WTC11 (cell line): ENCODE measurements at regions not wholly inside any gene's neighbourhood (a gene's known extent, or its start where the extent isn't known, plus 50 kb on each side); places are given as distances from the start of the nearest gene placed in this dataset.

Experiments
- ATAC-seq: fragments of 200-7000 bp; cut with Tn5 transposase; 2 replicates; pipeline ENCODE4 v1.10.0; 2021; ENCODE audit warnings: mild to moderate bottlenecking, moderate library complexity
- CTCF ChIA-PET: fragments of 300-600 bp; sonication (Branson Sonifier 250); formaldehyde crosslinking; loops from one replicate; lab custom pipeline; 2021; ENCODE audit warnings: antibody characterized with exemption; lab: Charles Lee
- POLR2A ChIA-PET: fragments of 350-600 bp; sonication (Branson Sonifier 250); formaldehyde crosslinking; loops from one replicate; lab custom pipeline; 2021; ENCODE audit warnings: antibody characterized with exemption; lab: Charles Lee
- DNase-seq: peaks from one replicate; pipeline ENCODE4 v3.0.0; 2021; ENCODE audit warnings: low spot score
- H3K27ac Mint-ChIP-seq: 2 replicates; pipeline ENCODE4 v1.8.0; 2021; ENCODE audit warnings: mixed read lengths
- H3K27me3 Mint-ChIP-seq: 2 replicates; pipeline ENCODE4 v1.8.0; 2021; ENCODE audit warnings: low read depth, mild to moderate bottlenecking, moderate library complexity, mixed read lengths
- H3K36me3 Mint-ChIP-seq: 2 replicates; pipeline ENCODE4 v1.8.0; 2021; ENCODE audit warnings: mixed read lengths
- H3K4me1 Mint-ChIP-seq: 2 replicates; pipeline ENCODE4 v1.8.0; 2022; ENCODE audit warnings: mixed read lengths
- H3K4me3 Mint-ChIP-seq: 2 replicates; pipeline ENCODE4 v1.8.0; 2021; ENCODE audit warnings: mild to moderate bottlenecking, moderate library complexity, mixed read lengths
- H3K9me3 Mint-ChIP-seq: 2 replicates; pipeline ENCODE4 v1.8.0; 2021; ENCODE audit warnings: mixed read lengths
- CBFB ChIP-seq: sonication (generic); formaldehyde crosslinking; IDR thresholded peaks from 2 replicates; pipeline ENCODE4 v1.8.1; 2022; ENCODE audit warnings: mild to moderate bottlenecking, low read depth, missing genetic modification reagents
- E2F5 ChIP-seq: sonication (generic); formaldehyde crosslinking; IDR thresholded peaks from 2 replicates; pipeline ENCODE4 v1.8.1; 2022; ENCODE audit warnings: mild to moderate bottlenecking, moderate library complexity, missing genetic modification reagents
- FOXP1 ChIP-seq: sonication (generic); formaldehyde crosslinking; IDR thresholded peaks from 2 replicates; pipeline ENCODE4 v1.8.0; 2022; ENCODE audit warnings: missing genetic modification reagents, mild to moderate bottlenecking, moderate library complexity, borderline replicate concordance
- FOXP4 ChIP-seq: sonication (generic); formaldehyde crosslinking; IDR thresholded peaks from 2 replicates; pipeline ENCODE4 v1.8.0; 2022; ENCODE audit warnings: mild to moderate bottlenecking, missing genetic modification reagents
- GTF2I ChIP-seq: fragments of 250-450 bp; sonication (Bioruptor Pico); conservative IDR thresholded peaks from 2 replicates; pipeline ENCODE4 v1.4.0; 2021; ENCODE audit warnings: mild to moderate bottlenecking
- JUN ChIP-seq: sonication (generic); formaldehyde crosslinking; IDR thresholded peaks from 2 replicates; pipeline ENCODE4 v1.8.0; 2023; ENCODE audit warnings: mild to moderate bottlenecking, missing genetic modification reagents
- MLX ChIP-seq: sonication (generic); formaldehyde crosslinking; IDR thresholded peaks from 2 replicates; pipeline ENCODE4 v1.8.1; 2023; ENCODE audit warnings: mild to moderate bottlenecking, missing genetic modification reagents, moderate library complexity
- NFATC4 ChIP-seq: fragments of 250-450 bp; sonication (Bioruptor Pico); IDR thresholded peaks from 2 replicates; pipeline ENCODE4 v1.9.0; 2021; ENCODE audit warnings: mild to moderate bottlenecking
- NFYB ChIP-seq: sonication (generic); formaldehyde crosslinking; conservative IDR thresholded peaks from 2 replicates; pipeline ENCODE4 v1.8.0; 2022; ENCODE audit warnings: low read depth, missing genetic modification reagents
- NR1H2 ChIP-seq: sonication (generic); formaldehyde crosslinking; IDR thresholded peaks from 2 replicates; pipeline ENCODE4 v1.9.0; 2021; ENCODE audit warnings: mild to moderate bottlenecking, moderate library complexity, missing genetic modification reagents
- NR2C2 ChIP-seq: sonication (generic); formaldehyde crosslinking; IDR thresholded peaks from 2 replicates; pipeline ENCODE4 v1.8.0; 2022; ENCODE audit warnings: mild to moderate bottlenecking, missing genetic modification reagents
- RELA ChIP-seq: sonication (generic); formaldehyde crosslinking; IDR thresholded peaks from 2 replicates; pipeline ENCODE4 v1.8.1; 2022; ENCODE audit warnings: missing genetic modification reagents, mild to moderate bottlenecking, borderline replicate concordance
- ZNF121 ChIP-seq: sonication (generic); formaldehyde crosslinking; IDR thresholded peaks from 2 replicates; pipeline ENCODE4 v1.8.0; 2023; ENCODE audit warnings: missing genetic modification reagents
- ZNF232 ChIP-seq: sonication (generic); formaldehyde crosslinking; IDR thresholded peaks from 2 replicates; pipeline ENCODE4 v1.8.0; 2022; ENCODE audit warnings: mild to moderate bottlenecking, missing genetic modification reagents
- ZNF671 ChIP-seq: fragments of 250-450 bp; sonication (Bioruptor Pico); IDR thresholded peaks from 2 replicates; pipeline ENCODE4 v1.8.0; 2021; ENCODE audit warnings: mild to moderate bottlenecking
- TF ChIP-seq, protein P1 (sequence below): sonication (generic); formaldehyde crosslinking; IDR thresholded peaks from 2 replicates; pipeline ENCODE4 v1.8.0; 2022; ENCODE audit warnings: mild to moderate bottlenecking, missing genetic modification reagents
- TF ChIP-seq, protein P2 (sequence below): fragments of 250-450 bp; sonication (Bioruptor Pico); IDR thresholded peaks from 2 replicates; pipeline ENCODE4 v1.9.0; 2021; ENCODE audit warnings: mild to moderate bottlenecking
- TF ChIP-seq, protein P3 (sequence below): fragments of 250-450 bp; sonication (Bioruptor Pico); conservative IDR thresholded peaks from 2 replicates; pipeline ENCODE4 v1.9.0; 2021; ENCODE audit warnings: mild to moderate bottlenecking
- TF ChIP-seq, protein P4 (sequence below): sonication (generic); formaldehyde crosslinking; conservative IDR thresholded peaks from 2 replicates; pipeline ENCODE4 v1.8.1; 2022; ENCODE audit warnings: mild to moderate bottlenecking, missing genetic modification reagents
- TF ChIP-seq, protein P5 (sequence below): fragments of 250-450 bp; sonication (Bioruptor Pico); IDR thresholded peaks from 2 replicates; pipeline ENCODE4 v1.9.0; 2021; ENCODE audit warnings: mild to moderate bottlenecking
- TF ChIP-seq, protein P6 (sequence below): sonication (generic); formaldehyde crosslinking; IDR thresholded peaks from 2 replicates; pipeline ENCODE4 v1.8.0; 2023; ENCODE audit warnings: missing genetic modification reagents
- TF ChIP-seq, protein P7 (sequence below): sonication (generic); formaldehyde crosslinking; IDR thresholded peaks from 2 replicates; pipeline ENCODE4 v1.8.0; 2022; ENCODE audit warnings: missing genetic modification reagents

DNA sequence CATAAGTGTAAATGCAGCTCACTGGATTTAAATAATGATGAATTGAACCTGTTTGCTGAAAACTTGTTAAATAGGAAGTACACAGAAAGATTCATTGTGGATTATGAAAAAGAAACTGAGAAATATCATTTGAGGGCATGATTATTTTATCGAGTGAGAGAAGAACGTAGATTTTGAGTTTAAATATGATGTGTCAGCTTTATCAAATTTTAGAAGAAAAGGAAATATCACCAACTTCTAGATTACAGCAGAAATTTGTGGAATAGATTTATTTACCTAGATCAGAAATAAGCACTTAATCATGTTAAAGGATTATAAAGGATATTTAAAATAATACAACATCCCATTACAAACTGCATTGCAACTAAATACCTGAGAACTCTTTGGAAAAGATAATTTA, 315.5 kb downstream of the ZPLD1 start:
- Mint-ChIP-seq H3K27me3 (no peaks in the 10 kb centered on the region), H3K9me3 (no peaks in the 10 kb centered on the region), H3K27ac (no peak overlapping the region), H3K36me3 (no peaks in the 10 kb centered on the region), H3K4me3 (no peak overlapping the region), H3K4me1 (peaks cover 40% of the 10 kb centered on the region)
- ChIA-PET CTCF (no interaction called here), POLR2A (no interaction called here)
- TF ChIP-seq ZNF671 (CRISPR knock-in tag): no peak
- no peak for TF ChIP-seq E2F5
- TF ChIP-seq, protein P1, sequence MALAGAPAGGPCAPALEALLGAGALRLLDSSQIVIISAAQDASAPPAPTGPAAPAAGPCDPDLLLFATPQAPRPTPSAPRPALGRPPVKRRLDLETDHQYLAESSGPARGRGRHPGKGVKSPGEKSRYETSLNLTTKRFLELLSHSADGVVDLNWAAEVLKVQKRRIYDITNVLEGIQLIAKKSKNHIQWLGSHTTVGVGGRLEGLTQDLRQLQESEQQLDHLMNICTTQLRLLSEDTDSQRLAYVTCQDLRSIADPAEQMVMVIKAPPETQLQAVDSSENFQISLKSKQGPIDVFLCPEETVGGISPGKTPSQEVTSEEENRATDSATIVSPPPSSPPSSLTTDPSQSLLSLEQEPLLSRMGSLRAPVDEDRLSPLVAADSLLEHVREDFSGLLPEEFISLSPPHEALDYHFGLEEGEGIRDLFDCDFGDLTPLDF (CRISPR knock-in tag): no peak
- TF ChIP-seq, protein P2, sequence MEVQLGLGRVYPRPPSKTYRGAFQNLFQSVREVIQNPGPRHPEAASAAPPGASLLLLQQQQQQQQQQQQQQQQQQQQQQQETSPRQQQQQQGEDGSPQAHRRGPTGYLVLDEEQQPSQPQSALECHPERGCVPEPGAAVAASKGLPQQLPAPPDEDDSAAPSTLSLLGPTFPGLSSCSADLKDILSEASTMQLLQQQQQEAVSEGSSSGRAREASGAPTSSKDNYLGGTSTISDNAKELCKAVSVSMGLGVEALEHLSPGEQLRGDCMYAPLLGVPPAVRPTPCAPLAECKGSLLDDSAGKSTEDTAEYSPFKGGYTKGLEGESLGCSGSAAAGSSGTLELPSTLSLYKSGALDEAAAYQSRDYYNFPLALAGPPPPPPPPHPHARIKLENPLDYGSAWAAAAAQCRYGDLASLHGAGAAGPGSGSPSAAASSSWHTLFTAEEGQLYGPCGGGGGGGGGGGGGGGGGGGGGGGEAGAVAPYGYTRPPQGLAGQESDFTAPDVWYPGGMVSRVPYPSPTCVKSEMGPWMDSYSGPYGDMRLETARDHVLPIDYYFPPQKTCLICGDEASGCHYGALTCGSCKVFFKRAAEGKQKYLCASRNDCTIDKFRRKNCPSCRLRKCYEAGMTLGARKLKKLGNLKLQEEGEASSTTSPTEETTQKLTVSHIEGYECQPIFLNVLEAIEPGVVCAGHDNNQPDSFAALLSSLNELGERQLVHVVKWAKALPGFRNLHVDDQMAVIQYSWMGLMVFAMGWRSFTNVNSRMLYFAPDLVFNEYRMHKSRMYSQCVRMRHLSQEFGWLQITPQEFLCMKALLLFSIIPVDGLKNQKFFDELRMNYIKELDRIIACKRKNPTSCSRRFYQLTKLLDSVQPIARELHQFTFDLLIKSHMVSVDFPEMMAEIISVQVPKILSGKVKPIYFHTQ (CRISPR knock-in tag): no peak
- no peak for TF ChIP-seq RELA (CRISPR knock-in tag)
- TF ChIP-seq NR1H2: no peak
- TF ChIP-seq GTF2I (CRISPR knock-in tag): no peak
- TF ChIP-seq, protein P3, sequence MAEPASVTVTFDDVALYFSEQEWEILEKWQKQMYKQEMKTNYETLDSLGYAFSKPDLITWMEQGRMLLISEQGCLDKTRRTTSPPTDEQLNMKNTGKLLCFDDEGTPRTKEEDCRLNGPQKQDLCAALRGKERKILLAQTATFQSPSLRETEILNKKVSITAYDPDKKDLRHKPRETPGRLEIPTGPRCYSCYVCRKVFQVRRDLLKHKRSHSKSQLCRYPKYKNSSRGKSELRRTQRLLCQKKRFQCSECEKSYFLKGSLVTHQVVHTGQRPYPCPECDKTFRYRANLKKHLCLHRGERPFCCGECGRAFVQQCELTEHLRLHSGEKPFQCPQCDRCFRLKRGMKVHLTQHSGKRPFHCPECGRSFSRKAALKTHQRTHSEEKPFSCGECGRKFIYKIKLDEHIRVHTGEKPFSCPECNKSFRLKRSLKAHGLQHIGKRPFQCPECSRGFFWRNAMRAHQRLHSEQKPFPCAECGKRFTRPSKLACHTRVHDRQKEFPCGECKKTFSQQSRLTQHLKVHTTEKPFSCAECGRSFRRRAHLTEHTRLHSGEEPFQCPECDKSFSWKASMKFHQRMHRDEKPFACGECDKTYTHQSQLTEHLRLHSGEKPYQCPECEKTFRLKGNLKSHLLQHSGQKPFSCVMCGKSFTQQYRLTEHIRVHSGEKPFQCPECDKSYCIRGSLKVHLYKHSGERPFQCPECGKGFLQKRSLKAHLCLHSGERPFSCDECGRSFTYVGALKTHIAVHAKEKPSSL (CRISPR knock-in tag): no peak
- TF ChIP-seq NR2C2 (CRISPR knock-in tag): no peak
- no peak for TF ChIP-seq FOXP4 (CRISPR knock-in tag)
- no peak for TF ChIP-seq FOXP1 (CRISPR knock-in tag)
- TF ChIP-seq MLX: no peak
- TF ChIP-seq NFATC4: no peak
- TF ChIP-seq, protein P4, sequence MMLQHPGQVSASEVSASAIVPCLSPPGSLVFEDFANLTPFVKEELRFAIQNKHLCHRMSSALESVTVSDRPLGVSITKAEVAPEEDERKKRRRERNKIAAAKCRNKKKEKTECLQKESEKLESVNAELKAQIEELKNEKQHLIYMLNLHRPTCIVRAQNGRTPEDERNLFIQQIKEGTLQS: no peak
- TF ChIP-seq ZNF121 (CRISPR knock-in tag): no peak
- DNase-seq (no peak), ATAC-seq (no peak)

- H3K27me3 Mint-ChIP-seq: no peaks in the 10 kb centered on the region
- peaks cover 33% of the 10 kb centered on the region for H3K4me1 Mint-ChIP-seq
- no peak overlapping the region for H3K4me3 Mint-ChIP-seq
- 0 out of 2 replicates have a peak, but pooled peaks cover 2% of the 10 kb centered on the region for H3K9me3 Mint-ChIP-seq
- ChIA-PET CTCF (no interaction called here), POLR2A (no interaction called here)
- ATAC-seq: no peak
- no peak overlapping the region for H3K27ac Mint-ChIP-seq
- H3K36me3 Mint-ChIP-seq: no peaks in the 10 kb centered on the region
- no peak for DNase-seq
- TF ChIP-seq ZNF232 (CRISPR knock-in tag) (no peak), ZNF671 (CRISPR knock-in tag) (no peak), CBFB (CRISPR knock-in tag) (no peak), NFYB (no peak), JUN (CRISPR knock-in tag) (no peak)
- TF ChIP-seq, protein P5, sequence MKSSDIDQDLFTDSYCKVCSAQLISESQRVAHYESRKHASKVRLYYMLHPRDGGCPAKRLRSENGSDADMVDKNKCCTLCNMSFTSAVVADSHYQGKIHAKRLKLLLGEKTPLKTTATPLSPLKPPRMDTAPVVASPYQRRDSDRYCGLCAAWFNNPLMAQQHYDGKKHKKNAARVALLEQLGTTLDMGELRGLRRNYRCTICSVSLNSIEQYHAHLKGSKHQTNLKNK: no peak
- TF ChIP-seq, protein P6, sequence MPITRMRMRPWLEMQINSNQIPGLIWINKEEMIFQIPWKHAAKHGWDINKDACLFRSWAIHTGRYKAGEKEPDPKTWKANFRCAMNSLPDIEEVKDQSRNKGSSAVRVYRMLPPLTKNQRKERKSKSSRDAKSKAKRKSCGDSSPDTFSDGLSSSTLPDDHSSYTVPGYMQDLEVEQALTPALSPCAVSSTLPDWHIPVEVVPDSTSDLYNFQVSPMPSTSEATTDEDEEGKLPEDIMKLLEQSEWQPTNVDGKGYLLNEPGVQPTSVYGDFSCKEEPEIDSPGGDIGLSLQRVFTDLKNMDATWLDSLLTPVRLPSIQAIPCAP (CRISPR knock-in tag): no peak
- TF ChIP-seq, protein P7, sequence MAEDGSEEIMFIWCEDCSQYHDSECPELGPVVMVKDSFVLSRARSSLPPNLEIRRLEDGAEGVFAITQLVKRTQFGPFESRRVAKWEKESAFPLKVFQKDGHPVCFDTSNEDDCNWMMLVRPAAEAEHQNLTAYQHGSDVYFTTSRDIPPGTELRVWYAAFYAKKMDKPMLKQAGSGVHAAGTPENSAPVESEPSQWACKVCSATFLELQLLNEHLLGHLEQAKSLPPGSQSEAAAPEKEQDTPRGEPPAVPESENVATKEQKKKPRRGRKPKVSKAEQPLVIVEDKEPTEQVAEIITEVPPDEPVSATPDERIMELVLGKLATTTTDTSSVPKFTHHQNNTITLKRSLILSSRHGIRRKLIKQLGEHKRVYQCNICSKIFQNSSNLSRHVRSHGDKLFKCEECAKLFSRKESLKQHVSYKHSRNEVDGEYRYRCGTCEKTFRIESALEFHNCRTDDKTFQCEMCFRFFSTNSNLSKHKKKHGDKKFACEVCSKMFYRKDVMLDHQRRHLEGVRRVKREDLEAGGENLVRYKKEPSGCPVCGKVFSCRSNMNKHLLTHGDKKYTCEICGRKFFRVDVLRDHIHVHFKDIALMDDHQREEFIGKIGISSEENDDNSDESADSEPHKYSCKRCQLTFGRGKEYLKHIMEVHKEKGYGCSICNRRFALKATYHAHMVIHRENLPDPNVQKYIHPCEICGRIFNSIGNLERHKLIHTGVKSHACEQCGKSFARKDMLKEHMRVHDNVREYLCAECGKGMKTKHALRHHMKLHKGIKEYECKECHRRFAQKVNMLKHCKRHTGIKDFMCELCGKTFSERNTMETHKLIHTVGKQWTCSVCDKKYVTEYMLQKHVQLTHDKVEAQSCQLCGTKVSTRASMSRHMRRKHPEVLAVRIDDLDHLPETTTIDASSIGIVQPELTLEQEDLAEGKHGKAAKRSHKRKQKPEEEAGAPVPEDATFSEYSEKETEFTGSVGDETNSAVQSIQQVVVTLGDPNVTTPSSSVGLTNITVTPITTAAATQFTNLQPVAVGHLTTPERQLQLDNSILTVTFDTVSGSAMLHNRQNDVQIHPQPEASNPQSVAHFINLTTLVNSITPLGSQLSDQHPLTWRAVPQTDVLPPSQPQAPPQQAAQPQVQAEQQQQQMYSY: no peak
Observed at GRCh38 chr3:102753901-102754300, 319.1 kb downstream of the ZPLD1 start.
